Rectal smooth muscle tissue (tissue), 1 donor: ENCODE measurements at regions not wholly inside any gene's neighbourhood (a gene's known extent, or its start where the extent isn't known, plus 50 kb on each side); places are given as distances from the start of the nearest gene placed in this dataset.

Experiments used
- H3K27ac ChIP-seq: one replicate; pipeline ENCODE4 v1.7.0; 2013; ENCODE audit warnings: low read depth, low read length, inconsistent platforms
- H3K27me3 ChIP-seq: one replicate; pipeline ENCODE4 v1.7.0; 2013; ENCODE audit warnings: low read length; ENCODE audit not compliant: control insufficient read depth, insufficient read depth
- H3K36me3 ChIP-seq: one replicate; pipeline ENCODE4 v1.7.0; 2013; ENCODE audit warnings: low read length; ENCODE audit not compliant: control insufficient read depth, insufficient read depth
- H3K4me1 ChIP-seq: one replicate; pipeline ENCODE4 v1.7.0; 2013; ENCODE audit warnings: low read length; ENCODE audit not compliant: control insufficient read depth, insufficient read depth
- H3K4me3 ChIP-seq: one replicate; pipeline ENCODE4 v1.7.0; 2013; ENCODE audit warnings: low read length
- H3K9ac ChIP-seq: one replicate; pipeline ENCODE4 v1.7.0; 2013; ENCODE audit warnings: low read length

DNA sequence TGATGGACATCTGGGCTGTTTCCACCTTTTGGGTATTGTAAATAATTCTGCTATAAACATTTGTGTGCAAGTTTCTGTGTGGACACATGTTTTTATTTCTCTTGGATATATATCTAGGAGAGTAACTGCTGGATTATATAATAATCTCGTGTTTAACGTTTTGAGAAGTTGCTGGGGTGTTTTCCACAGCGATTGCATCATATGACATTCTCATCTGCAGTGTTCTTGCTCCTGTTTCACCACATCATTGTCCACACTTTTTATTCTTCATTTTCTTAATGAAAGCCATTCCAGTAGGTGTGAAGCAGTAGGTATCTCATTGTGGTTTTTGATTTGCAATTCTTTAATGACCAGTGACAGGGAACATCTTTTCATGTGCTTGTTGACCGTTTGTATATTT lies 56.9 kb upstream of the ALKAL2 start:
- H3K36me3 ChIP-seq: no peaks in the 10 kb centered on the region
- H3K4me1 ChIP-seq: no peaks in the 10 kb centered on the region
- no peak overlapping the region for H3K4me3 ChIP-seq

DNA sequence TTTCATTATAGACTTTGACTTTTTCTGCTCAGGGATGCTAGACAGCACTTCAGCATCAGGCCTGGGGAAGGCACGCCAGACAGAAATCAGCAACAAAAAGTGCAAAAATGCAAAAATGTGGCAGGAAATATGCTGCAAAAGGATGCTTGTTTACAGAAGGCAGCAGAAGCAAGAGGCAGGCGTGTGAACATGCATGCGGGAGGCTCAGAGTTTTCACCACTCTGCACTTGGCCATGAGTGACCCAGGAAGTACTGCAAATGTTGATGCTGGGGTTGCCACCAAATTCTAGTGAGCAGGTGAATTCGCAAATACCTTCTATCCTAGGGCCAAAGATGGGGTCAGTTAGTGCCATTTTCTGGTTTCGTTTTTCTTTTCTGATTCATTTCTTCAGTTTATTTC lies 55.5 kb upstream of the ALKAL2 start:
- no peak overlapping the region for H3K27ac ChIP-seq
- H3K4me3 ChIP-seq: no peak overlapping the region
- no peaks in the 10 kb centered on the region for H3K27me3 ChIP-seq
- no peaks in the 10 kb centered on the region for H3K4me1 ChIP-seq
- H3K36me3 ChIP-seq: no peaks in the 10 kb centered on the region
- H3K9ac ChIP-seq: no peak overlapping the region

More for the DNA sequence above, 56.9 kb upstream of the ALKAL2 start:
- Histone ChIP-seq H3K9ac (no peak overlapping the region), H3K27ac (no peak overlapping the region), H3K27me3 (no peaks in the 10 kb centered on the region)

GRCh38 chr2:341912-342311 lies 54.0 kb upstream of the ALKAL2 start:
- H3K4me1 ChIP-seq: no peaks in the 10 kb centered on the region
- no peaks in the 10 kb centered on the region for H3K36me3 ChIP-seq
- no peak overlapping the region for H3K4me3 ChIP-seq
- H3K27ac ChIP-seq: no peak overlapping the region
- no peak overlapping the region for H3K9ac ChIP-seq
- no peaks in the 10 kb centered on the region for H3K27me3 ChIP-seq

GRCh38 chr2:341017-341542 lies 53.2 kb upstream of the ALKAL2 start:
- H3K36me3 ChIP-seq: no peaks in the 10 kb centered on the region
- H3K4me1 ChIP-seq: no peaks in the 10 kb centered on the region
- H3K9ac ChIP-seq: no peak overlapping the region

More at GRCh38 chr2:341017-341542, 53.2 kb upstream of the ALKAL2 start:
- Histone ChIP-seq H3K27me3 (no peaks in the 10 kb centered on the region), H3K4me3 (no peak overlapping the region), H3K27ac (no peak overlapping the region)
